OCI-LY7 (cell line): ENCODE measurements at regions not wholly inside any gene's neighbourhood (a gene's known extent, or its start where the extent isn't known, plus 50 kb on each side); places are given as distances from the start of the nearest gene placed in this dataset.

Experiments
- CTCF ChIP-seq: fragments of 200-600 bp; sonication (generic); conservative IDR thresholded peaks from 2 replicates; pipeline ENCODE4 v1.5.1; 2014; ENCODE audit warnings: mild to moderate bottlenecking, antibody characterized with exemption, low read length, moderate library complexity, mixed read lengths
- EZH2phosphoT487 ChIP-seq: fragments of 200-600 bp; sonication (generic); IDR thresholded peaks from 2 replicates; pipeline ENCODE4 v1.6.1; 2018; ENCODE audit warnings: low read depth, borderline replicate concordance, mild to moderate bottlenecking, mixed run types, antibody characterized with exemption, low read length, moderate library complexity, mixed read lengths

DNA sequence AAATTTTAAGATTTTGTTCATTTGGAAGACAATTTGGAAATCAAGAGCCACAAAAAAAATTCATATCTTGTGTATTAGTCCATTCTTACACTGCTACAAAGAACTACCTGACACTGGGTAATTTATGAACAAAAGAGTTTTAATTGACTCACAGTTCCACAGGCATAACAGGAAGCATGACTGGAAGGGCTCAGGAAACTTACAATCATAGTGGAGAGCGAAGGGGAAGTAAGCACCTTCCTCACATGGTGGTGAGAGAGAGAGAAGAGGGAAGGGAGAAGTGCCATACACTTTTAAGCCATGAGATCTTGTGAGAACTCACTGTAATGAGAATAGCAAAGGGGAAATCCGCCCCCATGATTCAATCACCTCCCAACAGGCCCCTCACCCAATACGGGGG is 274.4 kb downstream of the KCNN2 start:
- no peak for TF ChIP-seq CTCF
- no peak for TF ChIP-seq EZH2phosphoT487
